CD4-positive, alpha-beta T cell (primary cell): ENCODE measurements at regions not wholly inside any gene's neighbourhood (a gene's known extent, or its start where the extent isn't known, plus 50 kb on each side); places are given as distances from the start of the nearest gene placed in this dataset.

Source experiments
- ATAC-seq: fragments of 200-7000 bp; cut with Tn5 transposase; one replicate; pipeline ENCODE4 v1.10.0; 2022; ENCODE audit warnings: mild to moderate bottlenecking; ENCODE audit not compliant: poor library complexity
- CTCF ChIA-PET: fragments of 350-600 bp; sonication (Branson Sonifier 250); formaldehyde crosslinking; loops from one replicate; lab custom pipeline; 2021; ENCODE audit warnings: antibody characterized with exemption, inconsistent platforms; lab: Charles Lee
- POLR2A ChIA-PET: fragments of 350-600 bp; sonication (Branson Sonifier 250); formaldehyde crosslinking; loops from one replicate; lab custom pipeline; 2021; ENCODE audit warnings: antibody characterized with exemption, inconsistent platforms; lab: Charles Lee
- DNase-seq, 14 experiments: peaks; one replicate each; pipeline ENCODE4 v3.0.0-alpha.2; 2013 to 2020; ENCODE audit warnings: mixed read lengths in 2 of 14
- H3K27ac ChIP-seq, 2 donors: one replicate each; pipeline versions ENCODE4 v1.5.1 to v1.7.0; 2013; ENCODE audit warnings: low read length in 2 of 2, low read depth in 1 of 2, mild to moderate bottlenecking in 1 of 2
- H3K27me3 ChIP-seq, 2 experiments: 1 replicate in 1 of 2; 2 replicates in 1 of 2; pipeline versions ENCODE4 v1.6.1 to v1.7.0; 2013; ENCODE audit warnings: low read length in 2 of 2, control low read depth in 1 of 2, mild to moderate bottlenecking in 1 of 2, moderate library complexity in 1 of 2; ENCODE audit not compliant: insufficient read depth in 2 of 2, control insufficient read depth in 1 of 2
- H3K36me3 ChIP-seq: one replicate; pipeline ENCODE4 v1.6.1; 2013; ENCODE audit warnings: low read length, control low read depth; ENCODE audit not compliant: insufficient read depth
- H3K4me1 ChIP-seq: one replicate; pipeline ENCODE4 v1.6.1; 2013; ENCODE audit warnings: low read length, control low read depth; ENCODE audit not compliant: insufficient read depth
- H3K4me3 ChIP-seq: one replicate; pipeline ENCODE4 v1.5.1; 2013; ENCODE audit warnings: mild to moderate bottlenecking, low read length, moderate library complexity
- H3K9me3 ChIP-seq, 2 experiments: 1 replicate in 1 of 2; 2 replicates in 1 of 2; pipeline versions ENCODE4 v1.6.1 to v1.7.0; 2013; ENCODE audit warnings: low read length in 2 of 2, mild to moderate bottlenecking in 2 of 2, control low read depth in 1 of 2, moderate library complexity in 1 of 2; ENCODE audit not compliant: control insufficient read depth in 1 of 2, insufficient read depth in 1 of 2
- H3K27ac Mint-ChIP-seq: one replicate; pipeline ENCODE4 v1.8.0; 2020; ENCODE audit warnings: mixed read lengths
- H3K27me3 Mint-ChIP-seq: one replicate; pipeline ENCODE4 v1.8.0; 2021; ENCODE audit warnings: mixed read lengths
- H3K36me3 Mint-ChIP-seq: one replicate; pipeline ENCODE4 v1.8.0; 2021; ENCODE audit warnings: low read depth, mixed read lengths
- H3K4me1 Mint-ChIP-seq: one replicate; pipeline ENCODE4 v1.8.0; 2021; ENCODE audit warnings: low read depth, mixed read lengths
- H3K4me3 Mint-ChIP-seq: one replicate; pipeline ENCODE4 v1.8.0; 2020; ENCODE audit warnings: mild to moderate bottlenecking, mixed read lengths
- H3K9me3 Mint-ChIP-seq: one replicate; pipeline ENCODE4 v1.8.0; 2020; ENCODE audit warnings: mixed read lengths
- intact Hi-C, 2 experiments: fragments of 100-400 bp; cut with DNase I in 1 of 2; cut with micrococcal nuclease in 1 of 2; formaldehyde crosslinking; loops; one replicate each; pipeline versions ENCODE4 v1.15.1 to v1.9.0; 2023 to 2025; cut with DNase I, micrococcal nuclease
- TF ChIP-seq, protein P1 (sequence below): fragments of 200-600 bp; IDR thresholded peaks from one replicate; pipeline ENCODE4 v1.8.0; 2022; ENCODE audit warnings: antibody characterized with exemption, mild to moderate bottlenecking

DNA sequence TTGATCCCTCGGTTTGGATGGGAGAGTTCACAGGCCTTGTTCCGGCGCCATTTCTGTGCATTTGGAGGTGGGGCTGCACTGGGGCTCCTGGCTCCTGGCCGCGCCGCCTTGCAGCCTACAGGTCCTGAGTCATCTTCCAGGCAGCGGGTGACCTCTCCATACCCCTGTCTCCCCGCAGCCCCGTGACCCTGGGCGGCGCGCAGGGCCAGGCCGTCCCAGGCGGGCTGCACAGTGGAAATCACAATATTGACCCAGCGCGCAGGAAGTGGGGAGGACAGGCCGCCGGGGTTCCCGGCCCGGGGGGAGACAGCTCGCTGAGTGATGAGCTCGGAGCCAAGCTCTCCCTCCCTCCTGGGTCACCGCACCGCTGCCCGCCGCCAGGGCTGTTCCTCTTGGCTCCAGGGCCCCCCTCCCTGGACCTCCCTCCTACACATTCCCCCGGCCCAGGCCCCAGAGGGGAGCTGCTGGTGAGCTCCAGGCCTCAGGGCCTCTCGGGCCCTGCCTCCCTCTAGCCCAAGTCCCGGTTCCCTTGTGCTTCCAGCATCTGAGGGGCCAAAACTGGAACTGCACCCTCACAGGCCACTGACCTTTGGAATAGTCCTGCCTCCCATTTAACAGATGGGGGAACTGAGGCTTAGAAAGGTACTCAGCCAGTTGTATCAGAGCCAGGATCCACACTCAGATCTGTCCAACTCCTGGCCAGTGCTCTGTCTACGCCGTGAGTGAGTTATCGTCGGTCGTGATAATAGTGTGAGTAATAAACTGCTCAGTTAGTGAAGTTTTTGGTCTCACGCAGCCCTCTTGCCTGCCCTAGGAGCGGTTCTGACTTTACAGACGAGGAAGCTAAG lies 142.9 kb upstream of the WNT4 start:
- Mint-ChIP-seq H3K27ac (no peak overlapping the region), H3K36me3 (no peaks in the 10 kb centered on the region), H3K27me3 (peaks cover 24% of the 10 kb centered on the region), H3K9me3 (peaks cover under 1% of the 10 kb centered on the region), H3K4me3 (no peak overlapping the region), H3K4me1 (no peaks in the 10 kb centered on the region)
- intact Hi-C loops, result no loop called here
- H3K36me3 ChIP-seq, result no peaks in the 10 kb centered on the region
- H3K27me3 ChIP-seq, result peaks cover 0 to 10% of the 10 kb centered on the region in 2 experiments
- no peak overlapping the region for H3K27ac ChIP-seq
- no peak overlapping the region for H3K4me3 ChIP-seq
- ChIA-PET CTCF (no interaction called here), POLR2A (no interaction called here)
- DNase-seq, result no peak
- peaks cover 0 to 4% of the 10 kb centered on the region in 2 experiments for H3K9me3 ChIP-seq
- no peaks in the 10 kb centered on the region for H3K4me1 ChIP-seq
- TF ChIP-seq, protein P1, sequence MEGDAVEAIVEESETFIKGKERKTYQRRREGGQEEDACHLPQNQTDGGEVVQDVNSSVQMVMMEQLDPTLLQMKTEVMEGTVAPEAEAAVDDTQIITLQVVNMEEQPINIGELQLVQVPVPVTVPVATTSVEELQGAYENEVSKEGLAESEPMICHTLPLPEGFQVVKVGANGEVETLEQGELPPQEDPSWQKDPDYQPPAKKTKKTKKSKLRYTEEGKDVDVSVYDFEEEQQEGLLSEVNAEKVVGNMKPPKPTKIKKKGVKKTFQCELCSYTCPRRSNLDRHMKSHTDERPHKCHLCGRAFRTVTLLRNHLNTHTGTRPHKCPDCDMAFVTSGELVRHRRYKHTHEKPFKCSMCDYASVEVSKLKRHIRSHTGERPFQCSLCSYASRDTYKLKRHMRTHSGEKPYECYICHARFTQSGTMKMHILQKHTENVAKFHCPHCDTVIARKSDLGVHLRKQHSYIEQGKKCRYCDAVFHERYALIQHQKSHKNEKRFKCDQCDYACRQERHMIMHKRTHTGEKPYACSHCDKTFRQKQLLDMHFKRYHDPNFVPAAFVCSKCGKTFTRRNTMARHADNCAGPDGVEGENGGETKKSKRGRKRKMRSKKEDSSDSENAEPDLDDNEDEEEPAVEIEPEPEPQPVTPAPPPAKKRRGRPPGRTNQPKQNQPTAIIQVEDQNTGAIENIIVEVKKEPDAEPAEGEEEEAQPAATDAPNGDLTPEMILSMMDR, result no peak
- no peak for ATAC-seq

DNA sequence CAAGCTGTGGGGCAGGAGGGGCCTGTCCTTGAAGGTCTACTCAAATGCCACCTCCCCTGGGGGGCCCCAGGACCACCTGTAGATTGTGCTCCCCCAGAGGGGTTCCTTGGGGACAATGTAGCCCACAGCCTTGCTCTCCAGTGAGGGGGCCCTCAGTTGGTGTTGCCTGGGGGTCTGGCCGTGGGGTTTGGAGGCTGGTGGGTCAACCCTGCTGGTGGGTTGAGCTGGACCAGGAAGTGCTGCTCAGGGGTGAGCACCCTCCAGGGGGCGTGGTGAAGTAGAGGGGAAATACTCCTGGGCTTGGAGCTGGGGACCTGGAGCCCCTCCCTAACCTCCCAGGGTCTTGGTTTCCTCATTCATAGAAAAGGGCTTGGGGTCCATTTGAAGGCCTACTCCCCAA lies 143.6 kb upstream of the WNT4 start:
- Mint-ChIP-seq H3K4me3 (no peak overlapping the region), H3K9me3 (no peaks in the 10 kb centered on the region), H3K4me1 (no peaks in the 10 kb centered on the region), H3K27ac (no peak overlapping the region), H3K36me3 (no peaks in the 10 kb centered on the region), H3K27me3 (peaks cover 26% of the 10 kb centered on the region)
- no peak overlapping the region for H3K4me3 ChIP-seq
- no peak overlapping the region for H3K27ac ChIP-seq
- H3K9me3 ChIP-seq, result peaks cover 0 to 4% of the 10 kb centered on the region in 2 experiments
- ATAC-seq, result no peak
- intact Hi-C loops, result no loop called here
- peaks cover 0 to 10% of the 10 kb centered on the region in 2 experiments for H3K27me3 ChIP-seq
- TF ChIP-seq, protein P1, result no peak
- H3K4me1 ChIP-seq, result no peaks in the 10 kb centered on the region
- CTCF ChIA-PET, result no interaction called here
- no peak for DNase-seq
- POLR2A ChIA-PET, result no interaction called here
- H3K36me3 ChIP-seq, result no peaks in the 10 kb centered on the region

DNA sequence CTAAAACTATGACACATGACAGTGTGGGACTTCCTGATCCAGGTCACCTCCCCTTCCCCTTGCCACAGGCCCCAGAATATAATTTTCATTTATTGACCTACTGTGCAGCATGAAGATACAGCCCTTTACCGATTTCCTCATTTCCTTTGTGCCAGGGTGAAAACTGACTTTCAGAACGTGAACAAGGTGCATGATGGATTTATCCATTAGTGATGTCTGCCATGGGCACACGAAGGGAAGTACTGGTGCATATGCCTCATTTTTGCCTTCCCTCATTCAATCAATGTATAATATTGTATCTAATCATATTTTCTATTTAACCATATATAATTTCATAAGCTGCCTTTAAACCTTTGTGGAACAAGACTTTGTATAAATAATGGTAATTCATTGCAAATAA lies 144.4 kb upstream of the WNT4 start:
- Histone ChIP-seq H3K27ac (no peak overlapping the region), H3K9me3 (peaks cover 0 to 7% of the 10 kb centered on the region in 2 experiments), H3K4me3 (no peak overlapping the region), H3K27me3 (peaks cover 0 to 8% of the 10 kb centered on the region in 2 experiments), H3K36me3 (no peaks in the 10 kb centered on the region), H3K4me1 (no peaks in the 10 kb centered on the region)
- H3K4me1 Mint-ChIP-seq, result no peaks in the 10 kb centered on the region
- H3K4me3 Mint-ChIP-seq, result no peak overlapping the region
- CTCF ChIA-PET, result no interaction called here
- ATAC-seq, result no peak
- POLR2A ChIA-PET, result no interaction called here
- no peaks in the 10 kb centered on the region for H3K36me3 Mint-ChIP-seq
- no peak for DNase-seq
- intact Hi-C loops, result no loop called here
- H3K27ac Mint-ChIP-seq, result no peak overlapping the region
- H3K9me3 Mint-ChIP-seq, result no peaks in the 10 kb centered on the region
- TF ChIP-seq, protein P1, result no peak
- peaks cover 32% of the 10 kb centered on the region for H3K27me3 Mint-ChIP-seq
